ENCODE measurements at regions not wholly inside any gene's neighbourhood (a gene's known extent, or its start where the extent isn't known, plus 50 kb on each side); places are given as distances from the start of the nearest gene placed in this dataset.

DNA sequence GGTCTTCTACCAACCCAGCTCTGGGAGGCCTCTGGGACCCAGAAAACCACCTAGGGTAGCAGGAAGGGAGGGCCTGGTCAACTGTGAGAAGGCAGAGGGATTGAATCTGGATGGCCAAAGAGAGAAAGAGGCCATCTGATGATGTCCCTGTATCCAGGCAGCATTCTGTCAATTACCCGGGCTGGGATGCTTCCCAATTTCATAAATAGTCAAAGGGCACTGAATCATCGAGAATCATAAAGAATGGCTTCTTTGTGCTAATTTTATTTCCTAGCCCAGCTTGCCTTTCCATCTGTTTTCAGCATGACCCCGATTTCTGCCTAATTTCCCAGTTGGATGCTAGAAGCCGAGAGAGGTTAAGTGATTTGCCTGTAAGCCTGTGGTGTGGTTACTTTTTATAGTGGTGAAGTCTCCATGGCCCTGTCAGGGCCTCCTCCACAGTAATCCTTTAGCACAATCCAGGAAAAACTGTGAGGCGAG is 129.2 kb downstream of the FAM43A start:
- no peaks in the 10 kb centered on the region for H3K36me3 ChIP-seq (ENCODE audit: control insufficient read depth, insufficient read depth, low read length)
- H3K4me1 ChIP-seq (ENCODE audit: control insufficient read depth, insufficient read depth, low read length): no peaks in the 10 kb centered on the region
- no peak overlapping the region for H3K9ac ChIP-seq (ENCODE audit: low read length)
- H3K27ac ChIP-seq (ENCODE audit: low read depth, low read length): peak overlapping the region; percentile 42
- no peaks in the 10 kb centered on the region for H3K27me3 ChIP-seq (ENCODE audit: control insufficient read depth, insufficient read depth, low read length)
- no peak overlapping the region for H3K4me3 ChIP-seq (ENCODE audit: low read length)

DNA sequence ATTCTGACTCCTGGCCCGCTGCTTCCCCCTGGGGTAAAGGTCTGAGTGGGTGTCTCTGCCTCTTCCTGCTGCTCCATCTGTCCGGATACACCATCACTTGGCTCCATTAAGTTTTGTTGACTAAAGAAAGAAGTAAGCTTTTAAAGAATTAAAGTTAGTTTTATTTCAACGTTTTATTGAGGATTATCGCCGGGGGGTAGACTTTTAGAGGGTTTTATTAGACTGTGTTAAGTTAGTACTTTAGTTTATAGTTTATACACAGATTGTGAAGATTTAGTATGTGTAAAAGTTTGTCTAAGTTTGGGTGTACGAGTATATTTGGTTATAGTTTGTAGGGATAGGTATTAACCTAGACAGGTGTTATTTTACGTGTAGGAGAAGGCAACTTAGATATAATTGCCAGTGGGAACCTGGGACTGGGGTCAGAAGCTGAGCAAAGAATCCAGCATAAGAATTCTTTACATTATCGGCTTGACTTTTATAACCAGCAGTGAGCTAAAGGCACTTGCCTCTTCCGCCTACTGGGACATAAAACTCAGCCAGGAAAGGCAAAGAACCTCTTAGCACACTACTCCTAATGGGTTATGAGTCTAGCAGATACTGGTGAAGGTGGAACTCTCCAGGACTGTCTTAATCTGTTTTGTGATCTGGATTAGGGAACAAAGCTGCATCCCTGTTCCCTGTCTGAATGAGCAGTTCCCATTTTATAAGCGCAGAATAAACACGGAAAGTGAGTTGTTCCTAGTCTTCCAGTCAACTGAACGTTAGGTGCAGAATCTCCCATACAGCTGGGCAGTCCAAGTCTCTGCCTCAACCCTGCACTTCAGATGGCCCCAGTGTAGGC is 131.3 kb downstream of the FAM43A start:
- Histone ChIP-seq H3K9ac (ENCODE audit: low read length) (no peak overlapping the region), H3K27me3 (ENCODE audit: control insufficient read depth, insufficient read depth, low read length) (no peaks in the 10 kb centered on the region), H3K27ac (ENCODE audit: low read depth, low read length) (no peak overlapping the region), H3K36me3 (ENCODE audit: control insufficient read depth, insufficient read depth, low read length) (no peaks in the 10 kb centered on the region), H3K4me1 (ENCODE audit: control insufficient read depth, insufficient read depth, low read length) (no peaks in the 10 kb centered on the region), H3K4me3 (ENCODE audit: low read length) (no peak overlapping the region)

DNA sequence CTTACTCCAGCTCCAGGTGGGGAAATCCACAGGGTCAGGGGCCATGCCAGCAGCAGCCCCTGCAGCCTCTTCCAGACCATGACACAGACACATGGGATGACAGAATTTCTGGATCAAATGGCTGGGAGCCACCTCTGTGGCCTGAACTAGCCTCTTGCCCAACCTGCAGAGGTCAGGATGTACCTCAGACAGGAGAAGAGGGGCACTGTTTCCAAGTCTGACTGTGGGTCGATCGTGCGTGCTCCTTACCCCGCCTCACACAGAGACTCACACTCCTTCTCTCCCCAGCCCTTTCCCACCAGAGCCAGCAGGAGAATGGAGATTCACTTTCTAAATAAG is 131.9 kb downstream of the FAM43A start:
- Histone ChIP-seq H3K9ac (ENCODE audit: low read length) (no peak overlapping the region), H3K4me3 (ENCODE audit: low read length) (no peak overlapping the region), H3K27me3 (ENCODE audit: control insufficient read depth, insufficient read depth, low read length) (no peaks in the 10 kb centered on the region), H3K36me3 (ENCODE audit: control insufficient read depth, insufficient read depth, low read length) (no peaks in the 10 kb centered on the region), H3K27ac (ENCODE audit: low read depth, low read length) (no peak overlapping the region), H3K4me1 (ENCODE audit: control insufficient read depth, insufficient read depth, low read length) (no peaks in the 10 kb centered on the region)

DNA sequence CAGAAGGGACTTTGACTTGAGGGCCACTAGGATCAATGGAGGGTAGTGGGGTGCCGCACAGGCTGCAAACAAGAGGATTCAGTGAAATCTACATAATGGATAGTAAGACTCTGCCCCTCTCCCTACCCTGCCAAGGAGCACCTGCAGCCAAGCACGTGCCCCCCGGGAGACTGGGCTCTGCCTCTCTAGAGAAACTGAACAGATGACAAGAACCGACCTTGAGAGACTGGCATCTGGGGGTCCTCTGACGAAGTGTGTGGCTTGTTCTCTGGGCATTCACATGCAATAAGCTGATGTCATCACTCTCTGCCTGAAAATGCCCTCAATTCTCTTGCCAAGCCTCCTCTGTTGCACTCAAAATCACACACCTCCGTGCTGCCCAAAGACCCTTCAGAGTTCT is 132.3 kb downstream of the FAM43A start:
- no peaks in the 10 kb centered on the region for H3K36me3 ChIP-seq (ENCODE audit: control insufficient read depth, insufficient read depth, low read length)
- H3K4me3 ChIP-seq (ENCODE audit: low read length): no peak overlapping the region
- no peak overlapping the region for H3K9ac ChIP-seq (ENCODE audit: low read length)
- H3K27ac ChIP-seq (ENCODE audit: low read depth, low read length): no peak overlapping the region
- H3K27me3 ChIP-seq (ENCODE audit: control insufficient read depth, insufficient read depth, low read length): no peaks in the 10 kb centered on the region
- H3K4me1 ChIP-seq (ENCODE audit: control insufficient read depth, insufficient read depth, low read length): no peaks in the 10 kb centered on the region

DNA sequence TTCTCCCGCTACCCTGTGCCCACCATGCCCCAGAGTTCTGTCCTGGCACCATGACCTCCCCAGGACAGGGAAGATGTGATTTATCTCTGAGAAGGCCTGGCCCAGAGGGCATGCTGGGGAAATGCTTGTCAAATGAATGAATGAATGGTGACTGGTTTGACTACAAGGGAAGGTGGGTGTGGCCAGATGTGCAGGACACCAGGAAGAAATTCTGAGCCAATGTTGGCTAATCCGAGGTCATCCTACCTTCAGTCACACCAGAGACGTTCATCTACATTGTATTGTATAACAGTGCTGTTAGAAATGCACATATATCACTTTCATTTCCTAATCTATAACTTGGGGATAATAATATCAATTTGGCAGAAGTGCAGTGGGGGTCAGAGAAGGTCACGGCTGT is 138.4 kb downstream of the FAM43A start:
- H3K9ac ChIP-seq (ENCODE audit: low read length): no peak overlapping the region
- no peaks in the 10 kb centered on the region for H3K36me3 ChIP-seq (ENCODE audit: control insufficient read depth, insufficient read depth, low read length)
- H3K4me1 ChIP-seq (ENCODE audit: control insufficient read depth, insufficient read depth, low read length): no peaks in the 10 kb centered on the region
- H3K27ac ChIP-seq (ENCODE audit: low read depth, low read length): no peak overlapping the region
- H3K4me3 ChIP-seq (ENCODE audit: low read length): no peak overlapping the region
- H3K27me3 ChIP-seq (ENCODE audit: control insufficient read depth, insufficient read depth, low read length): peaks cover 2% of the 10 kb centered on the region

DNA sequence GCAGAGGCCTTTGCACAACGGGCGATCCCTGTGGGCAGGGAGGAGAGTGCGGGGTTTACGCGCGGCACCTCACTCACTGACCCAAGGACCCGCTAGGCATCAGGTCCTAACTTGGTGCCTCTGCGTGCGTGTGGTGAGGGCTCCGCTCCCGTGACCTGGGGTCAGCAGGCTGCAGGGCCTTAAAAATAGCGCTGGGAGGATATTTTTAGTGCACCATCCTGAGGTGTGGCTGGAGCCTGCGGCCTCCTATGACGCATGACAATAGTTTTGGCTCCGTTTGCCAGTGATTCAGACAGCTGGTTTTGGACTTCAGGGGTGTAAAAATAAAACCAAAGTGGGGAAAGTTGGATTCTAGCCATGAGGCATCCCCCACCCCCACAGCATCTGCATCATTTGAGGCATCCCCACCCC is 139.0 kb downstream of the FAM43A start:
- H3K4me1 ChIP-seq (ENCODE audit: control insufficient read depth, insufficient read depth, low read length): no peaks in the 10 kb centered on the region
- no peak overlapping the region for H3K4me3 ChIP-seq (ENCODE audit: low read length)
- H3K9ac ChIP-seq (ENCODE audit: low read length): no peak overlapping the region

DNA sequence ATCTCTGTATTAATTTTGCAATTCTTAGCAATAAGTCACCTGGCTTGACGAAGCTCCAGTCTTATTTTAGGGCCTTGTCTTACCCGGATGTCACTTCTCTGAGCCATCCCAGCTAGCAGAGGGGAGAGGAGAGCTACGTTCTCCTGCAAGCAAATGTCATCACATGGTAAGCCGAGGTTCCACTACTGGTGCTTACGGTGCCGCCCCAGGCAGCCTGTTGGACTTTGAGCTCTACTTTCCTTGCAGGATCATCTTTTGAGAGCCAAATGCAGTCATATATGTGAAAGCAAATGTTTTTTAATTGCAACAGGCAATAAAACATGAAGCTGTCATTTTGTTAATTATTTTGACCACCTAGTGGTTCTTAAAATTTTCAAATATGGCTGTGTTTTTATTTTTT is 140.9 kb downstream of the FAM43A start:
- H3K27me3 ChIP-seq (ENCODE audit: control insufficient read depth, insufficient read depth, low read length): peaks cover 2% of the 10 kb centered on the region
- no peaks in the 10 kb centered on the region for H3K36me3 ChIP-seq (ENCODE audit: control insufficient read depth, insufficient read depth, low read length)
- H3K4me1 ChIP-seq (ENCODE audit: control insufficient read depth, insufficient read depth, low read length): no peaks in the 10 kb centered on the region
- H3K4me3 ChIP-seq (ENCODE audit: low read length): no peak overlapping the region
- no peak overlapping the region for H3K27ac ChIP-seq (ENCODE audit: low read depth, low read length)
- H3K9ac ChIP-seq (ENCODE audit: low read length): no peak overlapping the region

More for the DNA sequence above, 139.0 kb downstream of the FAM43A start:
- H3K27me3 ChIP-seq (ENCODE audit: control insufficient read depth, insufficient read depth, low read length): peaks cover 2% of the 10 kb centered on the region
- H3K27ac ChIP-seq (ENCODE audit: low read depth, low read length): no peak overlapping the region
- H3K36me3 ChIP-seq (ENCODE audit: control insufficient read depth, insufficient read depth, low read length): no peaks in the 10 kb centered on the region

DNA sequence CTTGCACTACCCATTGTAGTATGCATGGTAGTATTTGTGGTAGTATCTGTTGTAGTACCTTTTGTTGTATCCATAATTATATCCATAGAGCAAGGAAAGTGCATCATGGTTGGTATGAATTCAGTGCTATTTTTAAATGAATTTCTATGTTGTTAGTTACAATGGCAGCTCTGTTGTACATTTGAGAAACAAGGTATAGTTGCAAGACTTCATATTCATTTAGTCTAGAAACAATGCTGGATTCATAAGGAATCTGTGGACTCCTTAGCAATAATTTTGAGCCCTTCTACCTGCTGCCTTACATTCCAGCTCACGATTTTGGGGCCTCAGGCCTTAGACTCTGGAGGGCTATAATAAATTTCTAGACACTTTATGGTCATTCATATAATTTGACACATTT is 141.8 kb downstream of the FAM43A start:
- Histone ChIP-seq H3K27ac (ENCODE audit: low read depth, low read length) (no peak overlapping the region), H3K4me3 (ENCODE audit: low read length) (no peak overlapping the region), H3K4me1 (ENCODE audit: control insufficient read depth, insufficient read depth, low read length) (no peaks in the 10 kb centered on the region), H3K36me3 (ENCODE audit: control insufficient read depth, insufficient read depth, low read length) (no peaks in the 10 kb centered on the region), H3K27me3 (ENCODE audit: control insufficient read depth, insufficient read depth, low read length) (peaks cover 2% of the 10 kb centered on the region), H3K9ac (ENCODE audit: low read length) (no peak overlapping the region)

DNA sequence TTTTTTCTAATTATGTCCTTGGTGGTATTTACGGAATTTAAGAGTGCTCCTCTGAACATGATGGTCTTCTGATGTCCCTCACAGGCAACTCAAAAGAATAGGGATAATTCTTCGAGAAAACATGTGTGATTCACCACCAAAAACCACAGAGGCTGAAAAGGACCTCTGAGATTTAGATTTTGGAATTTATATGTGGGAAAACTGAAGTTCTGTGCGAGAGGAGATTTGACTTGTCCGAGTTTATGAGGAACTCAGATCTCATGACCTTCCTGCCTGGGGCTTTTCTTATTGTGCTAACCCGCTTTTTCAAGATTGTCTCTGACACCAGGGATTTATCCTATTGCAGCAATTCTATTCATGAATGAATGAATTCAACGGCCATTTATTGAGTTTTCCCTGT is 142.4 kb downstream of the FAM43A start:
- Histone ChIP-seq H3K4me3 (ENCODE audit: low read length) (no peak overlapping the region), H3K9ac (ENCODE audit: low read length) (no peak overlapping the region), H3K27me3 (ENCODE audit: control insufficient read depth, insufficient read depth, low read length) (peaks cover 2% of the 10 kb centered on the region), H3K36me3 (ENCODE audit: control insufficient read depth, insufficient read depth, low read length) (no peaks in the 10 kb centered on the region), H3K27ac (ENCODE audit: low read depth, low read length) (no peak overlapping the region), H3K4me1 (ENCODE audit: control insufficient read depth, insufficient read depth, low read length) (no peaks in the 10 kb centered on the region)

DNA sequence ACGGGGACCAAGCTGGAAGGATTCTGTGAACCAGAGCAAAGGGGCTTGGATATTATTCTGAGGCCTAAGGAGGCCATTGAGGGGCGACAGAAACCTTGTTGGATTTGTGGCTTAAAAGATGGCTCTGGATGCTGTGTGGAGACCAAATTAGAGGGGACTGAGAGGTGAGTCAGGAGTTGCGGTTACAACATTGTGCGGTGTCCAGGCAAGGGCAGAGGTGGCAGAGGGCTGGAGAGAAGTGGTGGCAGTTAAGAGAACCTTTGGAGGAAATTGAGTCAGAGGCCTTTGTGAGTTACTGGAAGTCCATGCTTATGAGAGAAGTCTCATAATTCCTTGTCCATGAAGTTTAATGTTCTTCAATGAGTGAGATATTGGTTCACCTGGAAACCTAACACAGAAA is 143.2 kb downstream of the FAM43A start:
- no peak overlapping the region for H3K27ac ChIP-seq (ENCODE audit: low read depth, low read length)
- no peak overlapping the region for H3K9ac ChIP-seq (ENCODE audit: low read length)

DNA sequence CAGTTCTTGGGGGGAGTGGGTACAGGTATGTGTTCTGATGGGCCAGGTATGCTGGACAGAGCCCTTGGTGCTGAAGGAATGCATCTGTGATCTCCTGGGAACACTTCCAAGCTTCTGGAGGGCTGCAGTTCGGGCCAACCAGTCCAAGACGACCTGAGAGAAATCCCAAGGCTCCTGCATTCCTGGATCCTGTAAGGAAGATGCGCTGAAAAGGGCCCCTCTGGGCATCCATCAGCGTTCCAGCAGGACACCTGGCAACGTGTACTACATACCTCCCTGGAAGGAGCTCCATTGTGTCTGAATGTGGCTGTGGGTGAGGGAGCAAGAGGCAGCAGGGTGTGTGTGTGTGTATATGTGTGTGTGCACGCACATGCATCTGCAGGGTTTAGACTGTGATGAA is 144.7 kb downstream of the FAM43A start:
- Histone ChIP-seq H3K36me3 (ENCODE audit: control insufficient read depth, insufficient read depth, low read length) (no peaks in the 10 kb centered on the region), H3K4me1 (ENCODE audit: control insufficient read depth, insufficient read depth, low read length) (no peaks in the 10 kb centered on the region), H3K9ac (ENCODE audit: low read length) (no peak overlapping the region), H3K27me3 (ENCODE audit: control insufficient read depth, insufficient read depth, low read length) (peaks cover 1% of the 10 kb centered on the region), H3K27ac (ENCODE audit: low read depth, low read length) (no peak overlapping the region), H3K4me3 (ENCODE audit: low read length) (no peak overlapping the region)

More for the DNA sequence above, 143.2 kb downstream of the FAM43A start:
- no peaks in the 10 kb centered on the region for H3K4me1 ChIP-seq (ENCODE audit: control insufficient read depth, insufficient read depth, low read length)
- no peak overlapping the region for H3K4me3 ChIP-seq (ENCODE audit: low read length)
- H3K27me3 ChIP-seq (ENCODE audit: control insufficient read depth, insufficient read depth, low read length): peaks cover 2% of the 10 kb centered on the region
- H3K36me3 ChIP-seq (ENCODE audit: control insufficient read depth, insufficient read depth, low read length): no peaks in the 10 kb centered on the region

DNA sequence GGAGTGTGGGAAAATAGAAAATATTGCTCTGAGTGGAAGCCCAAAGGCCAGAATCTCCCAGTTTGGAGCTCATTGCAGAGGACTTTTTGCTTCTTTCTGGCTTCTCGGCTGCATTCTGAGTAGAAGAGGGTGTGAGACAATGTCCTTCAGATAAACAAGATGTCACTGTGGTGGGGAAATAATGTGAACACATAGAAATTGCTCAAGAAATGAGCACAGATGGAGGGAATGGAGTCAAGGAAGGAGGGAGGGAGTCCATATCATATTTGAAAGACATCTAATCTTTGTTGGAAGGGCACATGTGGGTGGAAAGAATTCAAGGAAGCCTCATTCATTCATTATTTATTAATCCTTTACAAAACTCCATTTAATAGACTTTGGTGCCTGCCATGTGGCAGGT is 145.3 kb downstream of the FAM43A start:
- H3K27ac ChIP-seq (ENCODE audit: low read depth, low read length): no peak overlapping the region
- no peaks in the 10 kb centered on the region for H3K4me1 ChIP-seq (ENCODE audit: control insufficient read depth, insufficient read depth, low read length)
- no peaks in the 10 kb centered on the region for H3K27me3 ChIP-seq (ENCODE audit: control insufficient read depth, insufficient read depth, low read length)
- no peak overlapping the region for H3K9ac ChIP-seq (ENCODE audit: low read length)
- no peak overlapping the region for H3K4me3 ChIP-seq (ENCODE audit: low read length)
- no peaks in the 10 kb centered on the region for H3K36me3 ChIP-seq (ENCODE audit: control insufficient read depth, insufficient read depth, low read length)

Data from rectal smooth muscle tissue (tissue), 1 donor.